ENCODE measurements at regions not wholly inside any gene's neighbourhood (a gene's known extent, or its start where the extent isn't known, plus 50 kb on each side); places are given as distances from the start of the nearest gene placed in this dataset.

GRCh38 chr2:150292192-150292591 lies 195.3 kb downstream of the RND3 start:
- H3K14ac ChIP-seq (ENCODE audit: insufficient read depth, low read length) = no peak overlapping the region
- no peak overlapping the region for H3K9ac ChIP-seq (ENCODE audit: extremely low read depth, insufficient read length, low read length)
- H2BK20ac ChIP-seq (ENCODE audit: low read depth, low read length, poor library complexity, severe bottlenecking) = no peak overlapping the region
- peaks cover 0 to 2% (median 0%) of the 10 kb centered on the region in 3 experiments; a peak in 1 of 7 replicates for H3K36me3 Mint-ChIP-seq (ENCODE audit: insufficient read depth in 1 of 3, low read depth in 3 of 3)
- no peaks in the 10 kb centered on the region for H3K27me3 Mint-ChIP-seq (ENCODE audit: low read depth)
- H4K20me1 ChIP-seq (ENCODE audit: control insufficient read depth, insufficient read depth, insufficient read length) = no peaks in the 10 kb centered on the region
- no peaks in the 10 kb centered on the region for H3K27me3 ChIP-seq (ENCODE audit: insufficient read depth, low read length)
- peaks cover 2 to 3% of the 10 kb centered on the region in 2 experiments; a peak in 3 of 5 replicates for H3K9me3 Mint-ChIP-seq
- H3K23me2 ChIP-seq (ENCODE audit: insufficient read length, low read depth, low read length, poor library complexity, severe bottlenecking) = no peaks in the 10 kb centered on the region
- no peaks in the 10 kb centered on the region for H3K4me1 ChIP-seq (ENCODE audit: insufficient read depth, low read length)
- no peaks in the 10 kb centered on the region for H3K9me3 ChIP-seq (ENCODE audit: control insufficient read depth, low read depth, low read length)
- H2BK15ac ChIP-seq (ENCODE audit: low read depth, low read length) = no peak overlapping the region
- H3K18ac ChIP-seq (ENCODE audit: insufficient read length, low read depth, low read length) = no peak overlapping the region
- no peaks in the 10 kb centered on the region for H3K79me2 ChIP-seq (ENCODE audit: insufficient read depth, low read length)
- no peak overlapping the region for H4K5ac ChIP-seq (ENCODE audit: insufficient read length, low read depth, low read length)
- H4K8ac ChIP-seq (replicated peaks; ENCODE audit: insufficient read length, low read depth, low read length) = no peak overlapping the region
- no peak overlapping the region for H3T11ph ChIP-seq (ENCODE audit: low read length)
- H3K4ac ChIP-seq (ENCODE audit: low read depth, low read length) = no peak overlapping the region
- no peak overlapping the region for H3K56ac ChIP-seq (ENCODE audit: insufficient read length, low read depth, low read length)
- no peak overlapping the region for H3K4me3 Mint-ChIP-seq
- no peak overlapping the region for H3K23ac ChIP-seq (ENCODE audit: insufficient read length, low read depth, low read length)
- DNase-seq = no peak
- no peak overlapping the region for H2BK120ac ChIP-seq (ENCODE audit: low read depth, low read length, poor library complexity, severe bottlenecking)
- no peak overlapping the region for H3K27ac Mint-ChIP-seq
- no peak overlapping the region for H3K27ac ChIP-seq (ENCODE audit: insufficient read length, low read depth, low read length)
- H4K91ac ChIP-seq (ENCODE audit: insufficient read length, low read depth, low read length) = no peak overlapping the region
- H2BK5ac ChIP-seq (ENCODE audit: insufficient read length, low read length) = no peak overlapping the region
- TF ChIP-seq CTCF (conservative IDR thresholded peaks at IDR 0.05) = no peak
- no CpG with 5 or more reads among the region's 1 CpG for WGBS (ENCODE audit: extremely low coverage, insufficient read length, low lambda C conversion rate)
- peaks cover 0 to 2% of the 10 kb centered on the region in 2 experiments; a peak in 2 of 4 replicates for H3K4me1 Mint-ChIP-seq
- no peak overlapping the region for H2AK5ac ChIP-seq (ENCODE audit: insufficient read length, low read length)
- no peaks in the 10 kb centered on the region for H3K79me1 ChIP-seq (ENCODE audit: insufficient read depth, low read depth, low read length, poor library complexity, severe bottlenecking)
- H2BK12ac ChIP-seq (ENCODE audit: insufficient read length, low read depth, low read length) = no peak overlapping the region
- no peak overlapping the region for H3K4me2 ChIP-seq (ENCODE audit: insufficient read depth, insufficient read length, low read length)
- no peak overlapping the region for H2AFZ ChIP-seq (ENCODE audit: low read length)
